Fibroblast of the conjunctiva (primary cell): ENCODE measurements at regions not wholly inside any gene's neighbourhood (a gene's known extent, or its start where the extent isn't known, plus 50 kb on each side); places are given as distances from the start of the nearest gene placed in this dataset.
"Not testable (repeated sequence)": the region's sequence is repeated elsewhere in the genome, so short reads cannot be mapped to it uniquely, and the experiment has no call there.

Experiments used
- DNase-seq: peaks from one replicate; pipeline ENCODE4 v3.0.0-alpha.2; 2010; ENCODE audit warnings: low read depth

DNA sequence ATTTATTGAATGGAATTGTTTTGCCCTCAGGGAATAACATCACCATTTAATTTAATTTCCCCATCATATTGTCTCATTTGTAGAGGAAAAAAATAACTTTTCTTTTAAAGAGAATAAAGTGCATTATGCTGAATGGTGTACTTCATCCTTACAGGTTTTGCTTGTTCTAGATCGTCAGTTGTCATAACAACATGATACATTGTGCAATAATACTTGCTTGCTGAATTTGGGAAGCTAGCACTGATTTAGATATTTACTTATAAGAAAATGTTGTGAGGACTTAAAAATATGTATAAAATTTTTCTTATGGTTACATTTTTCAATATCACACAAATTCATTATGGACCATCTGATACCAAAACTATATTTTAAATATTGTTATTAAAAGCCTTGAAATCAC is 509.0 kb upstream of the POU3F2 start:
- DNase-seq, result no peak

DNA sequence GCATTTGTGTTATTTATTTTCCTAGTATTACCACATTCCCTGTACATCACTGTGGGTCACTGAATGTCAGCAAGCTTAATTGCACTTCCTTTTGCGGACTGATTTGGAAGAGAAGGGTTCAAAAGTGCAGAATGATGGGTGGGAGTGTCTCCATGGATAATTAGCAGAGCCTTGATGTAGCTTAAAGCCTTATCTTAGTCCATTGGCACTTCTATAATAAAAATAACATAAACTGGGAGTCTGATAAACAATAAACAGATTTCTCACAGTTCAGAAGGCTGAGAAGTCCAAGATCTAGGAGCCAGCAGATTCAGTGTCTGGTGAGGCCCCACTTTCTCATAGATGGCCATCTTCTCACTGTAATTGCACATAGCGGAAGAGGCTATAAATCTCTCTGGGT is 501.1 kb upstream of the POU3F2 start:
- no peak for DNase-seq

GRCh38 chr6:98335594-98335993 is 498.8 kb upstream of the POU3F2 start:
- DNase-seq, result no peak

DNA sequence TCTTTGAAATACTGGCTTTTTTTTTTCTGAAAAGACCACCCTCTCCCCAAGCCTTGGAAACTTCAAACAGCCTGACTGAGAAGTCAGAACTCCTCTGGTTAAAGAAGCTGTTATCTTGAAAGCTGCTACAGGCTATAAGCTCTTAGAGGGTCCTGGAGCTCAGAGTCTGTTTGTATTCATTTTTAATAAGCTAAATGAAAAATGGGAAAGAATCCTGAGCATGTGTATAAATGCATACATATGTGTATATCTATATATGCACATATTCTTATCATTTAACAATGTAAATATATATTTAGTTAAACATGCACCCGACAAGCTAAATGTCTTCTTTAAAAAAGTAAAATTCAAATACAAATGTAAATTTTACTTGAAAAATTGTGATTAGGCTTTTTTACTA is 494.9 kb upstream of the POU3F2 start:
- DNase-seq, result no peak

GRCh38 chr6:98343004-98343403 is 491.4 kb upstream of the POU3F2 start:
- no peak for DNase-seq

DNA sequence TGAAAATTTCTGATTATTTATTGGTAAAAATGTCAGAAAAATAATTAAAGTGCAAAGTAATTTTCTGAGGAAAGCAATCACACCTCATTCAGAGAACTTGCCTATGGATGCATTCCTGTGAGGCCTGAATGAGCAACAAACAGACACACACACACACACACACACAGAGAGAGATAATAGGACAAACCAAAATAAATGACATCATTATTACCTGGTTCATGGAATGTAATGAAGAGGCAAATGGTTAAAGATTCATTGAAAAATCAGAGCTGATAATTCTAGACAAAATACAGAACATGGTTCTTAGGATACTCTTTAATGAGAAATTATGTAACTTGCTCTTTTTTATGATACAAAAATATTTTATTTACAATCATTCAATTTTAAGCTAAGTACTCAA is 490.6 kb upstream of the POU3F2 start:
- no peak for DNase-seq

DNA sequence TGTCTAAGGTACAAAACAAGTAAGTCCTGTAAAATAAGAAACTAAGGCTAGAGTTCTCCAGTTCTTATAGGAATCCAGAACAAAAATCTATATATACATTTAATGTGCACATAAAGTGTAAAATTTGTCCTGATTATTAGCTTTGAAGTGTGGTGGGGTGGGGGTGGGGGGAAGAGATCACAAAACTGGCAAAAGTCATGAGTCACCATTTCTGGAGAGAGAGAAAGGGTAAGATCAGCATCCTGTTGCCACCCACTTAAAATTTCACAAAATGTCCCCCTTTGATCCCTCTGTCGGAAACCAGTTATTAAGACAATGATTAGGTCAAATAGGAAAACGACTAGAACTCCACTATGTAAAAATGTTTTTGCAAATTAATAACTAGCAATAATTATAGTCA is 482.0 kb upstream of the POU3F2 start:
- DNase-seq, result no peak

- DNase-seq, result no peak
These were observed 476.2 kb upstream of the POU3F2 start for GRCh38 chr6:98358173-98358572.

GRCh38 chr6:98366371-98366770 is 468.0 kb upstream of the POU3F2 start:
- no peak for DNase-seq

GRCh38 chr6:98380589-98380988 is 453.8 kb upstream of the POU3F2 start:
- DNase-seq, result no peak

DNA sequence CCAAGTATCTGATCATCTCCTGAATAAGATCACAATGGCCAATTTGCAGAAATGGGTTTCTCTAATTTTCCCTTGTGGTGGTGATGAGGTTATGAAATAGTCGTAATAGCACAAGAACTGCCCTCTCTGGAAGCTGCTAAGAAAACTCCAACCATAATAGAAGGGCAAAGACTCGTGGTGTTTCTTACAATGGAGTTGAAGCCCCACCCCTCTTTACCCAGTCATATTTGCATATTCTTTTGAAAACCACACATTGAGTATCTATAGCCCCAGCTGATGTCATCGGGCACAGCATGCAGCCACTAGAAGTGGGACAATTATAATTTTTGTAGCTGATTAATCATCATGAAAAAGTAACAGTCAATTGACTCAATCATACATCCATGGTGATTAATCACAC is 452.1 kb upstream of the POU3F2 start:
- no peak for DNase-seq

DNA sequence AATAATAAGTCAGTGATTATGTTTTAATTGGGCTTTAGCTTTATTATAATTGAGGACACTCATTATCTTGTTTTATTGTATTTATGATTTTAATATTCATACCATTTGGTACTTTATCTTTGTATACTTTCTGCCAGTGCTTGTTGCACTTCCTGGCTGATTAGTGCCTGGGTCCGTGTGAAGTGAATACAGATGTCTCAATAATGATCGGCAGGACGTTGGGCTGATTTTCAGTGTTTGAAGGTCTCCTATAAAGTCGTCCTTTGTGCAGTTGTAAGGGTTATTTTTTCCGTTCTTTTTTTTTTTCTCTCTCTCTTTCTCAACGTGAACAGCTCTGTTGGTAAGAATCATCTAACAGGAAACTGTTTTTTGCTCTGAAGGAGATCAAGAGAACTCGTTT is 450.0 kb upstream of the POU3F2 start:
- DNase-seq, result no peak

DNA sequence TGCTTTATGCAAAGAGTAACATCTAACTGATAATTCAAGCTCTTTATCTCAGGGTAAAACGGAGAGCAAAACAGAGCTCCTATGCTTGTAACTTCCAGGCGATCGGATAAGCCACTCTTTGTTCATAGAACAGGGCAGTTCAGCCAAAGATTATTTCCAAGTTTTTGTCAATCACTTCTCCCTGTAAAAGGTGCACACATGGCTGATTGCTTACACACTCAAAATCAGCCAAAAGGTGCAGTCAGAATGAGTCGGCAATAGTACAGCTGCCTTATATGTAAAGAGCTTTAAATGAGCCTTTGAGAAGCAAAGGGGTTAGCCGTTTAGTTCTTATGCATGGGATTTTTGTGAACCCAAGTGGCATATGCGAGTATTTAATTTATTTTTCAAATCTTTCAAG is 449.6 kb upstream of the POU3F2 start:
- no peak for DNase-seq

DNA sequence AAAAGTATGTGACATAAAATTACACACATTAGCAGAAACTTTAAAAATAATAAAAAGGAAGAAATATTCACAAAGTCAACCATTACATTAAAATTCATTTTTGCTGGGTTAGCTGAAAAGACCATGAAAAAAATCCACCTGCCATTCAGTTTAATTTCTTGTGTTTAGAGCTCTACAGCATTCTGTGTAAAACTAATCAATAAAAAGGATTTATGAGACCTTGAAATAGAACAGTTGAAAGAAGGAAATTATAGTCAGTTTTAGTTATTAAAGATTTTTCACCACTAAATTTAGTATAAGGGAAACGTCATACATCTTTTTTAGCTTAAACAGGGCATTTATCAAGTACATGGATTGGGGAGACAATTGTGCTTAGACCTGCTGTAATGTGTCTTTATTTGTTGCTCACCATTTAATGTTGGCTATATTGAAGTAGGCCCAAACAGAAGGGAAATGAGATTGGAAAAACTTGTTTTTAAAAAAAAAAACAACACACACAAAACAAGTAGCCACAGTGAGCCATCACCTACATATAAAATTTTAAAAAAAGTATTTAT is 438.7 kb upstream of the POU3F2 start:
- no peak for DNase-seq

DNA sequence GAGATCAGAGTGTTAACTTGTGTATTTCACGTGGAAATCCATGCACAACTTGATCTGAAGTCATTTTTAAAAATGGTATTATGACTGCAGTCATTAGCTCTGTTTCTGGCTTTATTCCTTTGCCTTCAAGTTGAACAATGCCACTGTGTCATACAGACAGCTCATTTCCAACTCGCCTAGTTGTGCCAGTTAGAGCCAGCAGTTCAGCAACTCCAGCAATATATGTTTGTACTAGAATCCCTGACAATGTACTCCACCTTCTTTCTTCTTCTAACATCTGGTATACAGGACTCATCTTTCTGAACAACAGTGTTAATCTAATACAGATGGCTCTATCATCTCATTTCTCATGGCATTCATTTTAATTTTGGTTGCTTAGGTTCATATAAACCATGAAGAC is 418.3 kb upstream of the POU3F2 start:
- no peak for DNase-seq

DNA sequence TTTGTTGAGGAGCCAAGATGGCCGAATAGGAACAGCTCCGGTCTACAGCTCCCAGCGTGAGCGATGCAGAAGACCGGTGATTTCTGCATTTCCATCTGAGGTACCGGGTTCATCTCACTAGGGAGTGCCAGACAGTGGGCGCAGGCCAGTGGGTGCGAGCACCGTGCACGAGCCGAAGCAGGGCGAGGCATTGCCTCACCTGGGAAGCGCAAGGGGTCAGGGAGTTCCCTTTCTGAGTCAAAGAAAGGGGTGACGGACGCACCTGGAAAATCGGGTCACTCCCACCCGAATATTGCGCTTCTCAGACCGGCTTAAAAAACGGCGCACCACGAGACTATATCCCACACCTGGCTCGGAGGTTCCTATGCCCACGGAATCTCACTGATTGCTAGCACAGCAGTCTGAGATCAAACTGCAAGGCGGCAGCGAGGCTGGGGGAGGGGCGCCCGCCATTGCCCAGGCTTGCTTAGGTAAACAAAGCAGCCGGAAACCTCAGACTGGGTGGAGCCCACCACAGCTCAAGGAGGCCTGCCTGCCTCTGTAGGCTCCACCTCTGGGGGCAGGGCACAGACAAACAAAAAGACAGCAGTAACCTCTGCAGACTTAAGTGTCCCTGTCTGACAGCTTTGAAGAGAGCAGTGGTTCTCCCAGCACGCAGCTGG is 417.7 kb upstream of the POU3F2 start:
- DNase-seq, result not testable (repeated sequence)

DNA sequence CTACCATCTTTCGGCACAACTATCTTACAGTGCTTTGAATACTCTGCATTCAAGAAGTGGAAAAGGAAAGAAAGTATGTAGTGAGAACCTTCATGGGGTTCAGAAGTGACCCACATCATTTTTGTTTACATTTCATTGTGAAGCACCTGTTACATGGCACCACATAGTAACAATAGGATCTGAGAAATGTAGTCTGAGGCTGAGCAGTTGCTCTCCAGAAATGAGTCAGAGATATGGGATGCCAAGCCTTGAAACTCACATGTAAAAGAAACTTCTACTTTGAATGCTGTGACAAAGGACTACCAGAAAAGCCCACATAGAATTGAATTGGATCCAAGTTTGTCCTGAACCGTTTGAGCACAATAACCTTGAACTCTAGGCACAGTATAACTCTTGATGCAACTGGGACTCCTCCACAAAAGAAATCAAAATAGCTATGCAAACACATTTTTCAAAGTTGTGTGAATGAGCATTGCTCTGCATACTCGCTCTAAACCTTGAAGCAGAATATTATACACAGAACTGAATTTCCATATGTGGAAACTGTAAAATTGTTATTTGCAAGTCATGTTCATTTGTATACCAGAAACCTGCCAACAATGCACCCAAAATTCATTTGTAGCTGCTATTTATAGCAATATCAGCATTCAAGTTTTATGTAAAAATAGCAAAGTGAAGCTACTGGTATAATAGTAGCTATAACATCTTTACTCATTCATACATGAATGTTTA is 400.9 kb upstream of the POU3F2 start:
- DNase-seq, result no peak

- DNase-seq, result no peak
These were observed 390.7 kb upstream of the POU3F2 start for GRCh38 chr6:98443633-98444032.

GRCh38 chr6:98452685-98453084 is 381.7 kb upstream of the POU3F2 start:
- no peak for DNase-seq

DNA sequence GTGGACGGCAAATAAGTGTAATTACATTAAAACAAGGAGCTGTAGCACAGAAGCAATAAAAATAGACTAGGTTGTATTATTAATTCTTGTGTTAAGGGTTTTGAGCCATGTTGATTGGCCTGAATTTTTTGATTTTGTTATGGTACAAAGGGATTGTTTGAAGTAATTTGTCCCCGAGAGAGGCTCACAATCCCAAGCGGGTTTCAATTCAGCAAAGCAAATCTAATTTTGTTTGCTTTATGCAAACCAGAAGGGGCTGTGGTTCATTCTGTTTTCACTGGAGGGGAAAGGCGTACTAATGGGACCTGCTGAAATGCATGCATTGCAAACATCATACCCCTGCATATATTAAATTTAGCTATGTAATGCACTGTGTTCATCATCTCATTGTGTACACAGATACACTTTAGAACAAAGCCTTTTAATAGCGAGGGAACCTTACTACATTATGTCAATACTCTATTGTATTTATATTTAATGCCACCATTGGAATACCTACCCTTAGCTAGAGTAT is 379.5 kb upstream of the POU3F2 start:
- DNase-seq, result no peak

- no peak for DNase-seq
These were observed 375.7 kb upstream of the POU3F2 start for GRCh38 chr6:98458708-98459107.

GRCh38 chr6:98463038-98464000 is 371.1 kb upstream of the POU3F2 start:
- DNase-seq, result no peak
